ENCODE measurements at regions not wholly inside any gene's neighbourhood (a gene's known extent, or its start where the extent isn't known, plus 50 kb on each side); places are given as distances from the start of the nearest gene placed in this dataset.

GRCh38 chr5:92775711-92776615, 805.1 kb downstream of the NR2F1-AS1 start:
- DNase-seq (no peak), ATAC-seq (ENCODE audit: low read depth) (no peak)
- H3K9ac ChIP-seq (ENCODE audit: low read length) = no peak overlapping the region
- intact Hi-C loops (cut with micrococcal nuclease) = no loop called here
- Mint-ChIP-seq H3K27ac (no peak overlapping the region), H3K4me3 (no peak overlapping the region), H3K9me3 (ENCODE audit: insufficient read depth) (no peaks in the 10 kb centered on the region), H3K27me3 (no peaks in the 10 kb centered on the region), H3K4me1 (no peaks in the 10 kb centered on the region)
- H3K4me3 ChIP-seq (ENCODE audit: control extremely low read depth in 1 of 5, extremely low read depth in 1 of 5, insufficient read depth in 1 of 5, low read depth in 2 of 5, low read length in 4 of 5) = no peak overlapping the region
- H4K20me1 ChIP-seq (ENCODE audit: control insufficient read depth, insufficient read depth, low read length, poor library complexity, severe bottlenecking) = no peaks in the 10 kb centered on the region
- 66% methylated on average over 5 of the region's 5 CpGs for WGBS (ENCODE audit: insufficient coverage)
- no peaks in the 10 kb centered on the region for H3K79me2 ChIP-seq (ENCODE audit: control insufficient read depth, insufficient read depth, low read length)
- no peaks in the 10 kb centered on the region for H3K36me3 ChIP-seq (replicated peaks in 1 of 2; ENCODE audit: control extremely low read depth in 1 of 2, control insufficient read depth in 1 of 2, extremely low read depth in 1 of 2, insufficient read depth in 2 of 2, low read length in 1 of 2)
- no peak overlapping the region for H3K4me2 ChIP-seq (replicated peaks; ENCODE audit: low read depth, low read length, poor library complexity, severe bottlenecking)
- TF ChIP-seq EZH2 (IDR thresholded peaks at IDR 0.05; ENCODE audit: borderline replicate concordance, insufficient read depth, low read depth, low read length, poor library complexity, severe bottlenecking) = no peak
- no peak for TF ChIP-seq CTCF (IDR thresholded peaks at IDR 0.05)
- no peaks in the 10 kb centered on the region for H3K4me1 ChIP-seq (ENCODE audit: control insufficient read depth in 2 of 2, insufficient read depth in 2 of 2, low read length in 2 of 2)
- H3K27me3 ChIP-seq (replicated peaks in 1 of 4; ENCODE audit: control extremely low read depth in 1 of 4, control insufficient read depth in 3 of 4, insufficient read depth in 4 of 4, low read length in 3 of 4) = no peaks in the 10 kb centered on the region
- no peak overlapping the region for H3K27ac ChIP-seq (ENCODE audit: low read length in 2 of 2)
- POLR2A ChIA-PET = no interaction called here
- no peaks in the 10 kb centered on the region for H3K9me3 ChIP-seq (ENCODE audit: control extremely low read depth in 1 of 3, control insufficient read depth in 2 of 3, insufficient read depth in 1 of 3, low read length in 2 of 3)
- CTCF ChIA-PET = no interaction called here
- H2AFZ ChIP-seq (ENCODE audit: insufficient read depth, low read depth, low read length, poor library complexity, severe bottlenecking) = no peak overlapping the region

- Histone ChIP-seq H4K20me1 (ENCODE audit: control insufficient read depth, insufficient read depth, low read length, poor library complexity, severe bottlenecking) (no peaks in the 10 kb centered on the region), H3K79me2 (ENCODE audit: control insufficient read depth, insufficient read depth, low read length) (no peaks in the 10 kb centered on the region), H3K4me3 (ENCODE audit: control extremely low read depth in 1 of 5, extremely low read depth in 1 of 5, insufficient read depth in 1 of 5, low read depth in 2 of 5, low read length in 4 of 5) (no peak overlapping the region), H3K4me1 (ENCODE audit: control insufficient read depth in 2 of 2, insufficient read depth in 2 of 2, low read length in 2 of 2) (no peaks in the 10 kb centered on the region), H3K9me3 (ENCODE audit: control extremely low read depth in 1 of 3, control insufficient read depth in 2 of 3, insufficient read depth in 1 of 3, low read length in 2 of 3) (peaks cover 0 to 4% (median 0%) of the 10 kb centered on the region in 3 donors), H3K9ac (ENCODE audit: low read length) (no peak overlapping the region), H3K4me2 (replicated peaks; ENCODE audit: low read depth, low read length, poor library complexity, severe bottlenecking) (no peak overlapping the region), H3K27ac (ENCODE audit: low read length in 2 of 2) (no peak overlapping the region), H2AFZ (ENCODE audit: insufficient read depth, low read depth, low read length, poor library complexity, severe bottlenecking) (no peak overlapping the region), H3K36me3 (replicated peaks in 1 of 2; ENCODE audit: control extremely low read depth in 1 of 2, control insufficient read depth in 1 of 2, extremely low read depth in 1 of 2, insufficient read depth in 2 of 2, low read length in 1 of 2) (no peaks in the 10 kb centered on the region), H3K27me3 (replicated peaks in 1 of 4; ENCODE audit: control extremely low read depth in 1 of 4, control insufficient read depth in 3 of 4, insufficient read depth in 4 of 4, low read length in 3 of 4) (no peaks in the 10 kb centered on the region)
- Mint-ChIP-seq H3K4me3 (no peak overlapping the region), H3K27me3 (no peaks in the 10 kb centered on the region), H3K4me1 (no peaks in the 10 kb centered on the region), H3K9me3 (ENCODE audit: insufficient read depth) (no peaks in the 10 kb centered on the region), H3K27ac (no peak overlapping the region)
- ChIA-PET CTCF (no interaction called here), POLR2A (no interaction called here)
- intact Hi-C loops (cut with micrococcal nuclease) = no loop called here
- WGBS (ENCODE audit: insufficient coverage) = no CpG with 5 or more reads among the region's 2 CpGs
- no peak for DNase-seq
- TF ChIP-seq CTCF (IDR thresholded peaks at IDR 0.05) = no peak
- TF ChIP-seq EZH2 (IDR thresholded peaks at IDR 0.05; ENCODE audit: borderline replicate concordance, insufficient read depth, low read depth, low read length, poor library complexity, severe bottlenecking) = no peak
- ATAC-seq (ENCODE audit: low read depth) = no peak
Observed at GRCh38 chr5:92769978-92770377, 811.0 kb downstream of the NR2F1-AS1 start.

Measured in B cell (primary cell).